SK-N-MC (cell line): ENCODE measurements at regions not wholly inside any gene's neighbourhood (a gene's known extent, or its start where the extent isn't known, plus 50 kb on each side); places are given as distances from the start of the nearest gene placed in this dataset.

ENCODE experiments used
- EZH2 ChIP-seq: fragments of 200-600 bp; sonication (generic); IDR thresholded peaks from one replicate; pipeline ENCODE4 v1.6.1; 2017; ENCODE audit warnings: antibody characterized with exemption
- FOXP2 ChIP-seq: optimal IDR thresholded peaks from 2 replicates; pipeline ENCODE3; 2011; ENCODE audit warnings: mild to moderate bottlenecking, moderate library complexity; ENCODE audit not compliant: insufficient read depth; ENCODE audit errors: extremely low read length, control extremely low read depth
- POLR2AphosphoS5 ChIP-seq: IDR thresholded peaks from 2 replicates; pipeline ENCODE4 v1.6.1; 2012; ENCODE audit warnings: mild to moderate bottlenecking, low read depth, low read length, borderline replicate concordance

GRCh38 chr1:194256010-194256409 lies 1069.6 kb upstream of the B3GALT2 start:
- TF ChIP-seq POLR2AphosphoS5 (no peak), EZH2 (no peak), FOXP2 (no peak)
